Stomach (tissue), 8 donors: ENCODE measurements at regions not wholly inside any gene's neighbourhood (a gene's known extent, or its start where the extent isn't known, plus 50 kb on each side); places are given as distances from the start of the nearest gene placed in this dataset.

Experiments
- DNase-seq, 2 donors: peaks; one replicate each; pipeline versions ENCODE4 v3.0.0 to v3.0.0-alpha.2; 2013 to 2019
- H3K27ac ChIP-seq, 5 donors: fragments of 200-600 bp in 4 of 5; sonication (generic) in 4 of 5; one replicate each; pipeline ENCODE4 v1.5.1; 2013 to 2019; ENCODE audit warnings: mild to moderate bottlenecking in 1 of 5, moderate library complexity in 1 of 5
- H3K27me3 ChIP-seq, 3 donors: fragments of 200-600 bp; sonication (generic); one replicate each; pipeline ENCODE4 v1.5.1; 2017 to 2019; ENCODE audit warnings: mixed run types in 1 of 3
- H3K36me3 ChIP-seq, 4 donors: fragments of 200-600 bp; sonication (generic); 1 replicate in 3 of 4; 2 replicates in 1 of 4; pipeline ENCODE4 v1.5.1; 2016 to 2019
- H3K4me1 ChIP-seq, 4 donors: fragments of 200-600 bp; sonication (generic); one replicate each; pipeline ENCODE4 v1.5.1; 2016 to 2019
- H3K4me3 ChIP-seq, 4 donors: fragments of 200-600 bp; sonication (generic) in 3 of 4; one replicate each; pipeline ENCODE4 v1.5.1; 2016 to 2019; ENCODE audit warnings: mild to moderate bottlenecking in 1 of 4
- H3K9me3 ChIP-seq, 4 donors: fragments of 200-600 bp; sonication (generic); one replicate each; pipeline ENCODE4 v1.5.1; 2016 to 2019
- EP300 ChIP-seq: sonication (generic); formaldehyde crosslinking; IDR thresholded peaks from one replicate; pipeline ENCODE4 v1.6.1; 2017; ENCODE audit warnings: antibody characterized with exemption
- POLR2A ChIP-seq, 4 donors: fragments of 450-650 bp; IDR thresholded peaks; one replicate each; pipeline ENCODE4 v1.6.1; 2016; ENCODE audit warnings: antibody characterized with exemption in 4 of 4, control low read depth in 2 of 4, mild to moderate bottlenecking in 1 of 4, moderate library complexity in 1 of 4
- POLR2AphosphoS5 ChIP-seq, 3 donors: sonication (generic); formaldehyde crosslinking; IDR thresholded peaks; one replicate each; pipeline ENCODE4 v1.6.1; 2016; ENCODE audit warnings: antibody characterized with exemption in 3 of 3
- WGBS, 5 donors: extraction: QIAGEN DNeasy Blood & Tissue Kit in 3 of 5; methylation state at CpG; one replicate each; pipeline versions ENCODE4 v1.1.5 to v1.1.7; 2013 to 2018; 5-methylcytosine and 5-hydroxymethylcytosine counted together
- intact Hi-C: fragments of 100-400 bp; cut with DNase I; formaldehyde crosslinking; loops from one replicate; pipeline ENCODE4 v1.15.1; 2023; ENCODE audit warnings: low total_unique reads
- TF ChIP-seq, protein P1 (sequence below), 7 experiments: fragments of 450-650 bp in 4 of 7; fragments of 200-600 bp in 3 of 7; sonication (generic) in 3 of 7; IDR thresholded peaks; one replicate each; pipeline ENCODE4 v1.5.1; 2016 to 2019; ENCODE audit warnings: antibody characterized with exemption in 7 of 7, control low read depth in 2 of 7, mild to moderate bottlenecking in 1 of 7
- donor health status: healthy with polysubstance abuse.
- donor health status: Bipolar disorder and iron deficiency.
- donor health status: healthy.

- Histone ChIP-seq H3K27ac (peak overlapping the region in 3 of 5 donors; percentile 17 to 73 (median 33)), H3K27me3 (no peaks in the 10 kb centered on the region), H3K36me3 (no peaks in the 10 kb centered on the region), H3K4me1 (peaks cover 0 to 9% (median 3%) of the 10 kb centered on the region in 4 donors), H3K4me3 (no peak overlapping the region), H3K9me3 (no peaks in the 10 kb centered on the region)
- WGBS, 5 donors, result 41 to 58% (median 46%) methylated on average over 2 of the region's 2 CpGs
- DNase-seq, result peak in 1 of 2 donors; percentile 15
- TF ChIP-seq POLR2A (IDR thresholded peaks at IDR 0.05) (no peak), EP300 (no peak), POLR2AphosphoS5 (IDR thresholded peaks at IDR 0.05) (no peak)
- TF ChIP-seq, protein P1, sequence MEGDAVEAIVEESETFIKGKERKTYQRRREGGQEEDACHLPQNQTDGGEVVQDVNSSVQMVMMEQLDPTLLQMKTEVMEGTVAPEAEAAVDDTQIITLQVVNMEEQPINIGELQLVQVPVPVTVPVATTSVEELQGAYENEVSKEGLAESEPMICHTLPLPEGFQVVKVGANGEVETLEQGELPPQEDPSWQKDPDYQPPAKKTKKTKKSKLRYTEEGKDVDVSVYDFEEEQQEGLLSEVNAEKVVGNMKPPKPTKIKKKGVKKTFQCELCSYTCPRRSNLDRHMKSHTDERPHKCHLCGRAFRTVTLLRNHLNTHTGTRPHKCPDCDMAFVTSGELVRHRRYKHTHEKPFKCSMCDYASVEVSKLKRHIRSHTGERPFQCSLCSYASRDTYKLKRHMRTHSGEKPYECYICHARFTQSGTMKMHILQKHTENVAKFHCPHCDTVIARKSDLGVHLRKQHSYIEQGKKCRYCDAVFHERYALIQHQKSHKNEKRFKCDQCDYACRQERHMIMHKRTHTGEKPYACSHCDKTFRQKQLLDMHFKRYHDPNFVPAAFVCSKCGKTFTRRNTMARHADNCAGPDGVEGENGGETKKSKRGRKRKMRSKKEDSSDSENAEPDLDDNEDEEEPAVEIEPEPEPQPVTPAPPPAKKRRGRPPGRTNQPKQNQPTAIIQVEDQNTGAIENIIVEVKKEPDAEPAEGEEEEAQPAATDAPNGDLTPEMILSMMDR (IDR thresholded peaks at IDR 0.05), result no peak
- intact Hi-C loops, result no loop called here
Observed at GRCh38 chr12:13436182-13436581, 239.7 kb downstream of the EMP1 start.

DNA sequence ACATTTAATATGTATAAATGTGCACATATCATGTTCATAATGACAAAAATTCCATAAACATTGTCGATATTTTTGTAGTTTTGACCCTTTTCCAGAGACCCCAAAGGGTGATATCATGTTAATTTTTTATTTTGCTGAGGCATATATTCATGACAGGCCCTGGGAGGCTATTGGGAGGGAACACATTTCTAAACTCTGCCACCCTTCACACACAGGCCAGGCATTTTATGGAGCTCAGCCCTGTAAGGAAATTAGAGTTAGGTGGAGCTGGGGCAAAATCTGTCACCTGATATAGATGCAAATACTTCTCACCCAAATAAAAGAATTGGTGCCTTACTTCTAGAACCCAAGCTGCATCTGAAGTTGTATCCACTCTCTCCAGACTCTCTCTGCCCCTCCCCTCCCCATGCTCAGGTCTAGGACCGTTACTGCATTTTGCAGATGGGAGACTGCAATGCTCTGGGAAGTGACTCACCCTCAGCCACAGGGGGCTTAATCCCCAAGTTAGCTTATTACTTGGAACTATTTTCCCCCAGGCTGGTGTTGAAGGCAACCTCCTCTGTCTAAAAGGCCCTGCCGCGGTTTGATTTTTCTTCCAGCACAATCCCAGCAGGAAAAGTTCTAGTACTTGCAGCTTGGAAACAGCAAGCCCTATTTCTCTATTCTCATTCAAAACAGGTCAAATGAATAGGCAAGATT is 238.9 kb downstream of the EMP1 start:
- H3K9me3 ChIP-seq, result no peaks in the 10 kb centered on the region
- no peak overlapping the region for H3K27ac ChIP-seq
- intact Hi-C loops, result no loop called here
- no peaks in the 10 kb centered on the region for H3K27me3 ChIP-seq
- H3K4me3 ChIP-seq, result no peak overlapping the region
- H3K4me1 ChIP-seq, result peaks cover 0 to 9% (median 3%) of the 10 kb centered on the region in 4 donors
- TF ChIP-seq POLR2A (IDR thresholded peaks at IDR 0.05) (no peak), POLR2AphosphoS5 (IDR thresholded peaks at IDR 0.05) (no peak), EP300 (no peak)
- TF ChIP-seq, protein P1 (IDR thresholded peaks at IDR 0.05), result no peak
- H3K36me3 ChIP-seq, result no peaks in the 10 kb centered on the region
- DNase-seq, result no peak
- whole genome bisulfite sequencing, 5 donors, result 55 to 69% (median 61%) methylated on average over 4 of the region's 4 CpGs

- Histone ChIP-seq H3K4me3 (no peak overlapping the region), H3K27me3 (no peaks in the 10 kb centered on the region), H3K27ac (no peak overlapping the region), H3K4me1 (peaks cover 0 to 9% (median 3%) of the 10 kb centered on the region in 4 donors), H3K9me3 (no peaks in the 10 kb centered on the region), H3K36me3 (no peaks in the 10 kb centered on the region)
- TF ChIP-seq EP300, result no peak
- TF ChIP-seq POLR2AphosphoS5 (IDR thresholded peaks at IDR 0.05), result no peak
- TF ChIP-seq, protein P1 (IDR thresholded peaks at IDR 0.05), result no peak
- no peak for TF ChIP-seq POLR2A (IDR thresholded peaks at IDR 0.05)
- intact Hi-C loops, result no loop called here
- DNase-seq, result no peak
Observed at GRCh38 chr12:13433768-13434167, 237.2 kb downstream of the EMP1 start.

- intact Hi-C loops, result no loop called here
Observed at GRCh38 chr12:13431041-13431440, 234.5 kb downstream of the EMP1 start.

More at GRCh38 chr12:13431041-13431440, 234.5 kb downstream of the EMP1 start:
- no peak for DNase-seq
- WGBS, 5 donors, result 40 to 70% (median 63%) methylated on average over 1 of the region's 1 CpG
- TF ChIP-seq EP300, result no peak
- TF ChIP-seq, protein P1 (IDR thresholded peaks at IDR 0.05), result no peak
- TF ChIP-seq POLR2AphosphoS5 (IDR thresholded peaks at IDR 0.05), result no peak
- no peak for TF ChIP-seq POLR2A (IDR thresholded peaks at IDR 0.05)
- Histone ChIP-seq H3K9me3 (peaks cover 0 to 10% (median 0%) of the 10 kb centered on the region in 4 donors), H3K36me3 (no peaks in the 10 kb centered on the region), H3K27me3 (no peaks in the 10 kb centered on the region), H3K4me3 (no peak overlapping the region), H3K4me1 (no peaks in the 10 kb centered on the region), H3K27ac (no peak overlapping the region)
